DND-41 (cell line): ENCODE measurements at regions not wholly inside any gene's neighbourhood (a gene's known extent, or its start where the extent isn't known, plus 50 kb on each side); places are given as distances from the start of the nearest gene placed in this dataset.

Experiments
- CTCF ChIP-seq: IDR thresholded peaks from 2 replicates; pipeline ENCODE4 v1.5.1; 2012; ENCODE audit warnings: borderline replicate concordance, low read length, moderate library complexity, mild to moderate bottlenecking; ENCODE audit not compliant: poor library complexity, severe bottlenecking; ENCODE audit errors: extremely low read depth
- EZH2 ChIP-seq: IDR thresholded peaks from 3 replicates; pipeline ENCODE4 v1.6.1; 2012; ENCODE audit warnings: borderline replicate concordance, low read depth, mild to moderate bottlenecking, moderate library complexity, low read length, inconsistent platforms; ENCODE audit not compliant: severe bottlenecking

GRCh38 chr20:55417836-55418235 is 587.5 kb downstream of the CBLN4 start:
- TF ChIP-seq CTCF (no peak), EZH2 (no peak)
